Right lobe of liver (tissue), 4 donors: ENCODE measurements at regions not wholly inside any gene's neighbourhood (a gene's known extent, or its start where the extent isn't known, plus 50 kb on each side); places are given as distances from the start of the nearest gene placed in this dataset.

Source experiments
- POLR2A ChIP-seq: fragments of 450-650 bp; IDR thresholded peaks from one replicate; pipeline ENCODE4 v1.6.1; 2017; ENCODE audit warnings: antibody characterized with exemption, mild to moderate bottlenecking
- TF ChIP-seq, protein P1 (sequence below), 4 donors: fragments of 200-600 bp in 3 of 4; fragments of 450-650 bp in 1 of 4; IDR thresholded peaks; one replicate each; pipeline versions ENCODE4 v1.5.1 to v1.8.0; 2016 to 2022; ENCODE audit warnings: antibody characterized with exemption in 4 of 4, mild to moderate bottlenecking in 2 of 4
- donor health status: DM: no; HTN: no; CAD: no.
- donor health status: DM: no; HTN: no; CAD: no.
- donor health status: DM: no; HTN: yes; CAD: no.

DNA sequence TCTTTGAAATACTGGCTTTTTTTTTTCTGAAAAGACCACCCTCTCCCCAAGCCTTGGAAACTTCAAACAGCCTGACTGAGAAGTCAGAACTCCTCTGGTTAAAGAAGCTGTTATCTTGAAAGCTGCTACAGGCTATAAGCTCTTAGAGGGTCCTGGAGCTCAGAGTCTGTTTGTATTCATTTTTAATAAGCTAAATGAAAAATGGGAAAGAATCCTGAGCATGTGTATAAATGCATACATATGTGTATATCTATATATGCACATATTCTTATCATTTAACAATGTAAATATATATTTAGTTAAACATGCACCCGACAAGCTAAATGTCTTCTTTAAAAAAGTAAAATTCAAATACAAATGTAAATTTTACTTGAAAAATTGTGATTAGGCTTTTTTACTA lies 494.9 kb upstream of the POU3F2 start:
- TF ChIP-seq, protein P1, sequence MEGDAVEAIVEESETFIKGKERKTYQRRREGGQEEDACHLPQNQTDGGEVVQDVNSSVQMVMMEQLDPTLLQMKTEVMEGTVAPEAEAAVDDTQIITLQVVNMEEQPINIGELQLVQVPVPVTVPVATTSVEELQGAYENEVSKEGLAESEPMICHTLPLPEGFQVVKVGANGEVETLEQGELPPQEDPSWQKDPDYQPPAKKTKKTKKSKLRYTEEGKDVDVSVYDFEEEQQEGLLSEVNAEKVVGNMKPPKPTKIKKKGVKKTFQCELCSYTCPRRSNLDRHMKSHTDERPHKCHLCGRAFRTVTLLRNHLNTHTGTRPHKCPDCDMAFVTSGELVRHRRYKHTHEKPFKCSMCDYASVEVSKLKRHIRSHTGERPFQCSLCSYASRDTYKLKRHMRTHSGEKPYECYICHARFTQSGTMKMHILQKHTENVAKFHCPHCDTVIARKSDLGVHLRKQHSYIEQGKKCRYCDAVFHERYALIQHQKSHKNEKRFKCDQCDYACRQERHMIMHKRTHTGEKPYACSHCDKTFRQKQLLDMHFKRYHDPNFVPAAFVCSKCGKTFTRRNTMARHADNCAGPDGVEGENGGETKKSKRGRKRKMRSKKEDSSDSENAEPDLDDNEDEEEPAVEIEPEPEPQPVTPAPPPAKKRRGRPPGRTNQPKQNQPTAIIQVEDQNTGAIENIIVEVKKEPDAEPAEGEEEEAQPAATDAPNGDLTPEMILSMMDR (IDR thresholded peaks at IDR 0.05): no peak
- TF ChIP-seq POLR2A: no peak
